C4-2B (cell line): ENCODE measurements at regions not wholly inside any gene's neighbourhood (a gene's known extent, or its start where the extent isn't known, plus 50 kb on each side); places are given as distances from the start of the nearest gene placed in this dataset.

Experiments
- CTCF ChIP-seq: fragments of 450-650 bp; conservative IDR thresholded peaks from 2 replicates; pipeline ENCODE4 v1.5.1; 2017; ENCODE audit warnings: mild to moderate bottlenecking
- ZFX ChIP-seq: fragments of 450-650 bp; IDR thresholded peaks from 2 replicates; pipeline ENCODE4 v1.6.1; 2017

DNA sequence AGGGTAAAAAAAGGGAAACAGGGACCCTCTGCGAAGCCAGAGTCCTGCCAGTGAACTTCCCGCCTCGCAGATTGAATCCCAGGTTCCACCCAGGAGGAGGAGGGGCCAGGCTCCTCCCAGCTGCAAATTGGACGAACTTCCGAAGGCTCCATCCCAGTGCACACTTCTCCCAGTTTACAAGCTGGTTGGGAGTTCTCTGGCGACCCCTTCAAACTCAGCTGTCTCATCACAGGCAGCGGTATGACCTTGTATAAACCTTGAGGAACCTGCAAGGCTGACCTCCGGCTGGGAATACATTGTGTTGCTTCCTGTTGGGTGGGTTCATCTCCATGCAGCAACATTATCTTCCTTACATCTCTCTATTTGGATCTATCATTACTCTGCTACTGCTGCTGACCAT lies 962.7 kb downstream of the GRIK2 start:
- no peak for TF ChIP-seq CTCF
- TF ChIP-seq ZFX: no peak
